Colon (tissue), 2 donors: ENCODE measurements at regions not wholly inside any gene's neighbourhood (a gene's known extent, or its start where the extent isn't known, plus 50 kb on each side); places are given as distances from the start of the nearest gene placed in this dataset.
"Not testable (repeated sequence)": the region's sequence is repeated elsewhere in the genome, so short reads cannot be mapped to it uniquely, and the experiment has no call there.

ENCODE experiments used
- FAIRE-seq: peaks from 2 replicates; lab custom pipeline; 2012; peaks lifted over from hg19 to GRCh38; lab: Jason Lieb, UNC
- donor health status: control.
- donor health status: control.

DNA sequence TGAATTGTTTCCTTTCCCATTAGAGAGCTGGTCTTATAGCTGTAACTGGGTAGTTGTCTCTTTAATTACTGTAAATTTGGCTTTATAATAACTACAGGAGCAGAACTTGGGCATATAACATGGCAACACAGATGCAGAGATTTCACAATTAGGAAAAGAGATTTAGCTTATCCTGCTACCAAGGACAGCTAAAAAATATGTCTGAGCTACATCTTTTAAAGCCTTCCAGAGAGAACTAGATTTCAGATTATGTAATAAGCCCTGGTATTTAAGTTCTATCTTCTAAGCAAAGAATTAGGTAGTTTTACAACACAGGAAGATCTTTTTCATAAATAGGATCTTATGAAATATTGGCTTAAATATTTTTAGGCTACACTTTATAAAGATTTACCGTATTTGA is 313.8 kb downstream of the S1PR1 start:
- peak; percentile 31 for FAIRE-seq

DNA sequence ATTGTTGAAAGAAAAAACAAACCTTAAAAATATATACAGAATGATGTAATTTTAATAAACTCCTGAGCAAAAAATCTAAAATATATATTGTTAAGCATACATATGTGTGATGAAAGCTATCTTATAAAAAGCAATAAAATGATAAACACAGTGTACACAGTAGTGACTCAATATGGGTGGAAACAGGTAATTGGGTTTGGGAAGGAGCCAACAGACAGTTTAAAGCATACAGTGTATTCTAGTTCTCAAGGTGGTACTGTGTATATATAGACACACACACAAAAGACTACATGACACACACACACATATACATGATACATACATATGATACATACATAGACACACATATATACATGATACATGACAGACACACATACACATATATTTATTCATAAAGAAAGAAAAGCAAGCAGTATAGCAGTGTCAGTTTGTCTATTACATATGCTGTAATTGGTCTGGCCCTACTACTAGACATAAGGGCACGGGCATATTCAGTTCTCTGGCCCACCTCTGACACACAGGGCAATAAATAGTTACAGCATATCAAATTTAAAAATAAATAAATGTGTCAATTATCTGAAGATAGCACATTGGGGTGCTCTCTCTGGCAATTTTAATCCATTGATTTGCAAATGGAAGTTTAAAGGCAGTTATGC is 330.2 kb downstream of the S1PR1 start:
- FAIRE-seq = peak; percentile 53

DNA sequence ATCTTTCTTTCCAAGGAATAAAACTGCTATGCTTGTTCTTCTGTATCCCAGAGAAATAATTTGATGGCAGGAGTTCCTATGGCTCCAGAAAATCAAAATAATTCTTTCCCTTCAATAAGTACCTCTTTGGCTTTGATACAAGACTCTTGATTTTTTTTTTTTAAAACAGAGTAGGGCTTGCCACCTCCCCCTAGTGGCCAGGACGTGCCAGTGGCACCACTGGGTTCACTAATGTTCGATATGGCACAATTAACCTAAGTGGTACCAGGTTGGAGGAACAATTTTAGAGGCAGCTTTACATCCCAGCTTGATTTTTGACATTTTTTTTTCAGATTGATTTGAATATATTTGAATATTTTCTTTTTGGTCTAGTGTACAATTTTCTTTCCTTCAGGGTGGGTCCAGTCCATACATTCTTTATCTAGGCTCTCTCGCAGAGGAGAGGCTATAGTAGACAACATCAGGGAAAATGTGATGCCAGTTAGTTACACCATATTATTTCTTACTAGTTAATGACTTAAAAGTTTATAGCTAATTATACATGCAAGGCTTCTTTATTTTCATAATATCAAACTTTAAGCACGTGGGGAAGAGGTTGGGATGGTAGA is 330.9 kb downstream of the S1PR1 start:
- no peak for FAIRE-seq

DNA sequence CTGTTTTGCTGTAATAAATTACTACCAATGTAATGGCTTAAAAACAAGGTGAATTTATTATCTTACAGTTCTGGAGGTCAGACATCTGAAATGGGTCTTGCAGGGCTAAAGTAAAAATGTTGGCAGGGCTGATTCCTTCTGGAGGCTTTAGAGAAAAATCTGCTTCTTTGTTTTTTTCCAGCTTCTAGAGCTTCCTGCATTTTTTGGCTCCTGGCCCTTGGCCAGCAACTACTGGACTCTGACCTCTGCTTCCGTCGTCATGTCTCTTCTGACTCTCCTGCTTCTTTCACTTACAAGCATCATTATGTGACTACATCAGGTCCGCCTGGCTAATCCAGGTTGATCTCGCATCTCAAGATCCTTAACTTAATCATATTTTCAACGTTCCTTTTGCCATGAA is 350.9 kb downstream of the S1PR1 start:
- FAIRE-seq = no peak

DNA sequence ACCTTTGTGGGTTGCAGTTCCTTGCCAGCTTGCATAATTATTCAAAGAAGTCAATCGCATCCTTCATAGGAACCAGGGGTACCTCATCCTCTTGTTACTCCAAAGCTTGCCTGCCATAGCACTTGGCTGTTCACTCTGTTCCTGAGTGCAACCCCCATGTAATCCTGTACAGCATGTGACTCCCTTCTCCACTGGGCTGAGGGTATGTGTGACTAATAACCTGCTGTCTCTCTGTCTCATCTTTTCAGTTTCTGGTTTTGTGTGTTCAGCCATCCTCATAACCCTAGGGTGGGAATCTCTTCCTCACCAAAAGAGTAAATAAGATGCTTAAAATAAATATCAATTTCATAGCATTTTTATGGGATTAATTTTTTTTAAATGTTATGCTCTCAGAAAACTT is 351.9 kb downstream of the S1PR1 start:
- no peak for FAIRE-seq

DNA sequence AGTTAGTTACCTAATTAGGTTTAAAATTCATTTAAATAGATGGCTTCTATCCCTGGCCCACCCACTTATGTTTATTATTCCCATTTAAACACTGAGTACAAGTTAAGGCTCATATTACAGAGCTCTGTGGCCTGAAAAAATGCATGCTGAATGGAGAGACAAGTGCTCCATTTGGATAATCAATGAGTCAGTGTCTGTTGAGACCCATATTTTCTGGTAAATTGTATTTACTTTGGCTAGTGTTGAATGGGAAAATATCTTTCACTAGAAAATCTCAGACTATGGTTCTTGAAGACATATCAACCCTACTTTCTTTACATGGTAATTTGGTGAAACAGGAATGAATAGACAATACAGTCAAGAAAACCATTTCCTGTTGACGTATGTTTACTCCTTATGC is 356.0 kb downstream of the S1PR1 start:
- no peak for FAIRE-seq

DNA sequence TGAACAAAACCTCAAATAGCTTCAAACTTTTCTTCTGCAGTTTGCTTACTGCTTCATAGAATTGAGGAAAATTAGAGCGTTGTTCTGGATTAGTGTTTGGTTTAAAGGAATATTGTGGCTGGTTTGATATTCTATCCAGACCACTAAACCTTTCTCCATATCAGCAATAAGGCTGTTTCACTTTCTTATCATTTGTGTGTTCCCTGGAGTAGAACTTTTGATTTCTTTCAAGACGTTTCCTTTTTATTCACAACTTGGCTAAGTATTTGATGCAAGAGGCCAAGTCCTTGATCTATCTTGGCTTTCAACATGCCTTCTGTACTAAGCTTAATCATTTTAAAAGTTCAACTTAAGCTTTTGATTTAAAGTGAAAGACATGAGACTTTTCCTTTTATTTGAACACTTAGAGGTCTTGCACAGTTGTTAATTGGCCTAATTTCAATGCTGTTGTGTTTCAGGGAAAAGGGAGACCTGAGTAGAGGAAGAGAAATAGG is 359.1 kb downstream of the S1PR1 start:
- FAIRE-seq = no peak

DNA sequence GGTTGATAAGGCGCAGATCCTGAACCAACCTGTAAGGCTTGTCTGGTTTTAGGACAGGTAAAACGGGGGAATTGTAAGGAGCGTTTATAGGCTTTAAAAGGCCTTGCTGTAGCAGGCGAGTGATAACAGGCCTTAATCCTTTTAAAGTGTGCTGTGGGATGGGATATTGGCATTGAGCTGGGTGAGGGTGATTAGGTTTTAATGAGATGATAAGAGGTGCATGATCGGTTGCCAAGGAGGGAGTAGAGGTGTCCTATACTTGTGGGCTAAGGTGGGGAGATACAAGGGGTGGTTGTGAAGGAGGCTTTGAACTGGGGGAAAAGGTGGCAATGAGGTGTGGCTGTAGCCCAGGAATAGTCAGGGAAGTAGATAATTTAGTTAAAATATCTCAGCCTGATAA is 363.8 kb downstream of the S1PR1 start:
- FAIRE-seq = not testable (repeated sequence)

DNA sequence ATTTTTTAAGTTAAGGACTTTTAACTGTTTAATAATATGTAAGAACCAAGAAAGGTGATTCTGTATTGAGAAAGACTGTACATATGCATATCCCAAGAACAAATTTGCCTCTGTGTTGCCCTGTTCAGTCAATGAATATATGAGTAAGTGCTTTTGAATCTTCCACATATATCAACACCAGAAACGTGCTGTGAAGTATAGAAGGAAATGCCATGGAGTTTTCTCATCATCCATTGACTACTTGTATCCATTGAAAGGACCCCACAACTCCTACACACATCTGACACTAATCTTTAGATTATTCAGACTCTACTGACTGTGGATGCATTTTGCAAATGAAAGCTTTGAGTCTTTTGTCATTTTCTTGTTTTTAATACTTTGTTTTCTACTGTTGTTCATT is 366.9 kb downstream of the S1PR1 start:
- FAIRE-seq = no peak

DNA sequence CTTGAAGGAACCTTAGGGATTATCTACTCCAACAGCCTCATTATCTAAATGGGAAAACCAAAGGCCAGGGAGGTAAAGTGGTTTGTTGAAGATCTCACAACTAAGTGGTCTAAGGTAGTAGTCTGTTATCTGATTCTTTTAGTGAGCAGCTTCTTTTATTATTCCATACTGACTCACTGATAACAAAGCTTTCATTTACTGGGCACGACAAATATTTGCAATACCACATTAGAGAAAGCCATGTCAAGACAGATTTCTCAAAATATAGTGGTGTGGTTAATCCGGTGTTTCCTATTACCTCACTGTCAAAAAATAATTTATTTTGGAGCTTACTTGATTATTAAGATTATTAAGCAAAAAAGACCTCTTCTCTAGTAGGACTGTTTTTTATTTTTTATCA is 369.1 kb downstream of the S1PR1 start:
- FAIRE-seq = no peak

DNA sequence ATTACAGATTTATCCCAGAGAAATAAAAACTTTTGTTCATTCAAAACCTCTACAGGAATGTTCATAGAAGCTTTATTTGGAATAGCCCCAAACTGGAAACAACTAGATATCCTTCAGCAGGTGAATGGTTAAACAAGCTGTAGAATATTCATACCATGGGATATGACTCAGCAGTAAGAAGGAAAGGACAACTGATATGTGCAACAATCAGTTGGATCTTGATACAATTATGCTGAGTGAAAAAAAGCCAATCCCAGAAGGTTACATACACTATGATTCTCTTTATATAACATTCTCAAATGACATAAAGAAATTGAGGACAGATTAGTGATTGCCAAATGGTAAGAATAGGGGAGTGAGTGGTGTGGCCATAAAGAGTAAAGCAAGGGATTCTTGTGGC is 376.7 kb downstream of the S1PR1 start:
- FAIRE-seq = no peak

DNA sequence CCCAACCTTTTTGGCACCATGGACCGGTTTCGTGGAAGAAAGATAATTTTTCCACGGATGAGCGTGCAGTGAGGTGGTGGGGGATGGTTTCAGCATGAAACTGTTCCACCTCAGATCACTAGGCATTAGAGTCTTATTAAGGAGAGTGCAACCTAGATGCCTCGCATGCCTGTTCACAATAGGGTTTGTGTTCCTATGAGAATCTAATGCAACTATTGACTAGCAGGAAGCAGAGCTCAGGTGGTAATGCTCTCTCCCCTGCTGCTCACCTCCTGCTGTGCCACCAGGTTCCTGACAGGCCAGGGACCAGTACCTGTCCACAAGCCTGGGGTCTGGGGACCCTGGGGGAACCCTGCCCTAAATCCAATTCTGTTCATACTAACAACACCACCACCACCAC is 377.8 kb downstream of the OLFM3 start:
- no peak for FAIRE-seq

DNA sequence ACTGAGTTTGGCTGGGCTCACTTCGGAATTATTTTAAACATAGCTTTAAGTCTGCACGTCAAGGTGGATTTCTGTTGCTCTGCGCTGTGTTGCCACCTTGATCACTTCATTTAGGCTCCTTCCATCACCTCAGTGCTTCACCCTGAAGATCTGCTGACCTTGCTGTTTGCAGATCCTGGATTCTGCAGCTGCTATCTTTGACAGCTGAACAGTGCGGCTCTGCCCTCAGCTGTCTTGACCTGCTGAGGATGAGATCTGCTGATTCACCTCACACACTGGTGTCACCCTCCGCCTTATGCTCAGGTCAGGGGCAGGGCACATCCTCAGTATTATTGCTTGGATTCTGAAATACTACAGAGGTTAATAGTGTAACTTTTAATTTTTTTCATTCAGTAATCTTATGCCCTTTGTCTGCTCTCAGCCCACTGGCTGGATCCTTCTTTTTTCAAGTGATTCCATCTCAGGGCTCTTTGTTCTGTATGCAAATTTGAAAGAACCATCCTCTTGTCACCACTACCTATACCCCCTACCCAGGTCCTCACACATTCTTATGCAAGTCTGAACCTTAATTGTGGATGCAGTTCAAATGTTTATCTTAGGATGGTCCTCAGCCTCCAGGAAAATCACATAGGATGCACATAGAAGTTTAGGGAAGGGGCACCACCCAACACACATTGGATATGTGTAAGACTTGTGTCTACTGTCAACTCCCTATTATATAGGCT is 364.0 kb downstream of the OLFM3 start:
- no peak for FAIRE-seq

DNA sequence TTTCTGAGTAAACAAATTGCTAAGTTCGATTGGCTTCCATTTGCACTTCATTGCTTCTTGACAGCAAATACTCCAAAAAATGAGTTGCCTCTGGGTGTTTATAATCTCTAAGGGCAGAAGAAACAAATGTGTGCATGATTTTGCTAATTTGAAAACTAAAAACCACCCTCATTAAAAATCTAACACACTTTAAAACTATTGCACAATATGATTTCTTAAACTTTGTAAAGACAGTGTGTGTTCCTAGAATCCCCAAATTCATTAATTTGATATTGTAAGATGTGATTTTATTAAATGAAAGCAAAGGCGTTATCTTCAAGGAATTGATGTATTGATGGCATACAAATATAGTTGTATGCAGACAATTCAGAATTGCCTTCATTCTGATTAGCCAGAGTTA is 350.9 kb downstream of the OLFM3 start:
- no peak for FAIRE-seq

DNA sequence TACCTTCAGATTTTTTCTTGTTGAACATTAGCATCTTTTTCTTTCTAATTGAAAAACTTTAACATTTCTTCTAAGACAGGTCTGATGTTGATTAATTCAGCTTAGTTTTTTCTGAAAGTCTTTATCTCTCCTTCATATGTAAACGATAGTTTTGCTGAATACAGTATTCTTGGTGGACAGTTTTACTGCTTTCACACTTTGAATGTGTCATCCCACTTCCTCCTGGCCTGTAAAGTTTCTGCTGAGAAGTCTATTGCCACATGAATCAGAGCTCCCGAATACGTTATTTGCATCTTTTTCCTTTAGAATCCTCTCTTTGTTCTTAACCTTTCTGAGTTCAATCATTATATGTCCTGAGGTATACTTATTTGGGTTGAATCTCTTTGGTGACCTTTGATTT is 344.2 kb downstream of the OLFM3 start:
- FAIRE-seq = no peak

DNA sequence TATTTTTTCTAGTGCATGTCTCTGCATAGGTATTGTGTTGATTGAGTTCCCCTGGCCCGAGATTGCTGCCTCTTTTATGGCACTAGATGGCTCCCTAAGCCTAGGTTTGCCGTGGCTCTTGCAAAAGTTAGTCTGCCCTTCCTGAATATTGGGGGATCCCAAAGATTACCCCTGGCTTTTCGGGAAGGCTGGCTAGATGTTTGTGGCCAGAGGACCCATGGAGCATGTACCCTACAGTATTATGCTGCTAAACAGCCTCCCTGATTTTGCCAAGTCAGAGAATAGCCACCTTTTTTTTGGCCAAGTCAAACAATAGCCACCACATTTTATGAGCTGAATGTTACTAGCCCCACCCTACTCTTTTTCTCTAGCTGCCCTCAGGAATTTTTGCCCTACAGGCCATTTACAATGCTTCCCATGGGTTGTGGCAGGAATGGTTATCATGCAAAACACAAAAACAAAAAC is 343.2 kb downstream of the OLFM3 start:
- no peak for FAIRE-seq

DNA sequence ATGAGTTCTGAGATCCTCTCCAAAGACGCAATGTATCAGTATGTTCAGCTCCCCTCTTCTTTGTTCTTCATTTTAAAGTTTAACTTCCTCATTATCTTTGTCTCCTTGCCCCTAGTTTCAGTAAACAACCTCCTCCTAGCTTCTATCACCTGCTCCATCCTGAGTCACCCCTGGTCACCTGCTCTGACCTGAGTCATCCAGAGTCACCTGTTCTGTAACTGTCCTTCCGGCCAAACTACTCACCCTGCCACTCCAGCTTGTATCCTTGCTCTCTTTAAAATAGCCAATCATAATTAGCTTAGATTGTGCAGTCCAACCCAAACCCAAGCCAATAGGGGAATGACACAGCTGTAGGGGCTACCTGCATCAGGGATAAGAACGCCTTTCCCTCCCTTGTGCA is 332.0 kb downstream of the OLFM3 start:
- FAIRE-seq = no peak

DNA sequence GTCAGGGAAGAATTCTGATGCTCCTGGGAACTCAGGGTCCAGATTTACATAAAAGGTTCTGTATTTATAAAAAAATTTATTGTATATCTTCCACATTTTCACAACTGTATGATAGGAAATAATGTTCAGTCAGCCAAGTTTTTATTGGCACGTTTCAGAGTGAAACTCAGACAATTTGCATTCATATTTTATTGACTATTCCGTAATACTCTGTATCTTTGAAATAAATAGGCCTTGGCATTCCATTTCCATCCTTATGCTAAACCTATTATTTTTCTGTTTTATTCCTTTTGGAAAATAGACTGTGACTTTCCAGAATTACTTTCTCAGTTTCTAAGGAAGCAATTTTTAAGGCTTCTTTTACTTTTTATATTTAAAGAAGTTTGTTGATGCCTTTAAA is 329.0 kb downstream of the OLFM3 start:
- no peak for FAIRE-seq

DNA sequence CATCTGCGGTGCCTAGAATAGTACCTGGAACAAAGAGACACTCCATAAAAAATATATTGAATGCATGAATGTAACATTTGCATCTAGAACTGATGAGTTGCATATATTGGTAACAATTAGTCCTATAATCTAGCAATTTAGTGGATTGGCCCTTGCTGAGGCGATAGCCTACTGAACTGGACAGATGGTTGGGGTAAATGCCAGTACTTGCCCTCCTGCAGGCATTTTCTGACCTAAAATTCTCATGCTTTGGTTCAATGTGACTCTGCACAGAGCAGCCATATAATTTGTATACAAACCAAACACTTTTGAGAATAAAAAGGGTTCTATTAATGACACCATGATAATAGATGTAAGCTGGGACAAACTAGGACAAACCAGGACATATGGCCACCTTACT is 313.6 kb downstream of the OLFM3 start:
- FAIRE-seq = no peak

DNA sequence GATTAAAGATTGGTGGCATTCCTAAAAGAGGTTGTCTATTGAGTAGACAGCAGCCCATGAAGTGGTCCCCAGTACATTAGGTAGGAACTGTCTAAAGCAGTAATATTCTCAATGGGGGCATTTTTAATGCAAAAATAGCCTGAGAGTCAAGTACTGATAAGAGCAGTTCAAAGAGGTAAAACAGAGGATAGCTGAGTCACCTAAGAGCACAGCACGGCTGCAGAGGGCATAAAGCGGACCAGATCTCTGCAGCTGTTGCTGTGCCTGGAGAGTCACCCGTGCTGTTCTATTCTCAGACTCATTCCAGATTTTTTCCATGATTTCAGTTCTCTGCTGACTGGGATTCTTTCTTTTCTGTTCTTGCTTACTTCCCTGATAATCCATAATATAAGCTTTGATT is 313.2 kb downstream of the OLFM3 start:
- no peak for FAIRE-seq

DNA sequence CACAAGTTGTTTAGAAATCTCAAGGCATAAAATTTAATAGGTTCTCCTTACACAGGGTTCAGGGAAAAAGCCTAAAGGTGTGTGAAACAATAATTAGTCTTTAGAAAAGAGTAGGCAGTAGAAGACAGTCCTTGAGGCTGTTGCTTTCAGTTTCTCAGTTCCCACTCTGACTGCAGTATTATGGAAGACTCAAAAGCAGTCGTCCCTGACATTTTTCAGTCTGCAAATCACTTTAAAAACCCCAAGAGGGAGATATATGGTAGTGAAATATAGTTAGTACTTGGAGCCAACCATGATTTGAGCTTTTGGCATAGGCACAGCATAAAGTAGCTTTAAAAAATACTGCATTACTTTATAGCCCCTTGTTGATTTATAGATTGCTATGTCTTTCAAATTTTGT is 299.7 kb downstream of the OLFM3 start:
- no peak for FAIRE-seq

DNA sequence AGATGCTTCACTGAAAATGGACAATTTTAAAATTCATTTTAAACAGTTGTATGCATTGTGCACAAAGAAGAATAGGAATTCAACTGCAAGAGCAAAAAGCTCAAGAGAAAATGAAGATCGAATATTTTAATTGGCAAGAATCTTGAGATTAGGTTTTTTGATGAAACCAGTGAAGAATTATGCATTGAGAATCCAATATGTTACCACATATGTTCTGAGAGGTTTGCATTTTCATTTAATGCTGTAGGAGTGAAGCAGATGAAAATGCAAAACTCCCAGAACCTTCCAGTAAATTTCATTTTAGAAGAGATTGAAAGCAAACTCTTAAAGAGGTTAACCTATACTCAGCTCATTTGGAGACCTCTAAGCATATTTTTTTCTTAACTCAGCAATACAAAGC is 298.0 kb downstream of the OLFM3 start:
- FAIRE-seq = no peak

DNA sequence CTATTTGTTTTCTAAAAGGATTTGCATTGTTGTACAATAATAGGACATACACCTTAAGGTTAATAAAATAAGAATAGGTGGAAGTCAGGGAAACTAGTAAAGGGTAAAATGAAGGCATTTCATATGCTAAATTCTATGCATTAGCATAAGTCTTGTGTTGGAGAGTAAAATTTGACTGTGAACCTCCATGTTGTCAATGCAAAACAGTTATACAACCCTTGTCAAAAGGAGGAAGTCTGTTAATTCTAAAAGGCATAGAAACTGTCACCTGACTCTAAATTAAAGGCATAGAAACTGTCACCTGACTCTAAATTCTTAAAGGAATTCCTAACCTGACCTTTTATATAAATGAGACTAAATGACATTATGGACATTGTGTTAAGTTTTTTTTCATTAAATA is 291.8 kb downstream of the OLFM3 start:
- no peak for FAIRE-seq

DNA sequence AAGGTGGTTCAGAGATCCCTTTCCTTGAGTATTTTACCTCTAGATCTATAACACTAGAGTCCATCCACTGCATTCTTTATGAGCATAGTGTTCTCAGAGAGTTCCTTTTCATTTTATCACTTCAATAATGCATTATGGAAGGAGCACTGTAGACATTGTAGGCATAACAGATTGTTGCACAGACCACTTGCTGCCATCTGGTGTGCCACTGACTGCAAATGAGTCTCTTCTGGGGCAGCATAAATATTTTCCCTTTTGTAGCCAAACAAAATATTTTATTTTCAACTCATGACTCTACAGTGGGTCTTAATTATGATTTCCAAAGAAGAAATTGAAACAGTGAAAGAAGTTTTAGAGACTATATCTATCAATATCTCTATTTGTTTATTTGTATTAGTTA is 290.4 kb downstream of the OLFM3 start:
- FAIRE-seq = no peak
